H1 (cell line): ENCODE measurements at regions not wholly inside any gene's neighbourhood (a gene's known extent, or its start where the extent isn't known, plus 50 kb on each side); places are given as distances from the start of the nearest gene placed in this dataset.

Experiments used
- CTCF ChIA-PET: fragments of 300-600 bp; sonication (Branson Sonifier 250); formaldehyde crosslinking; loops from one replicate; lab custom pipeline; 2021; ENCODE audit not compliant: partially characterized antibody; lab: Charles Lee
- POLR2A ChIA-PET: fragments of 300-600 bp; sonication (Branson Sonifier 250); formaldehyde crosslinking; loops from one replicate; lab custom pipeline; 2021; ENCODE audit warnings: inconsistent platforms; ENCODE audit not compliant: partially characterized antibody; lab: Charles Lee
- DNase-seq, 2 experiments: peaks; one replicate each; pipeline versions ENCODE4 v3.0.0 to v3.0.0-alpha.2; 2010 to 2022; ENCODE audit warnings: low spot score in 2 of 2, low read depth in 1 of 2, mixed read lengths in 1 of 2
- FAIRE-seq: peaks from 2 replicates; lab custom pipeline; 2011; peaks lifted over from hg19 to GRCh38; lab: Jason Lieb, UNC
- H2AFZ ChIP-seq: 2 replicates; pipeline ENCODE4 v1.8.1; 2012; ENCODE audit warnings: low read length, inconsistent platforms
- H2AK5ac ChIP-seq: 2 replicates; pipeline ENCODE4 v1.6.1; 2013; ENCODE audit warnings: low read depth, low read length
- H2BK120ac ChIP-seq: replicated peaks from 2 replicates; pipeline ENCODE3; 2013; ENCODE audit warnings: low read depth, low read length, inconsistent platforms
- H2BK12ac ChIP-seq: 2 replicates; pipeline ENCODE4 v1.6.1; 2013; ENCODE audit warnings: low read depth, low read length
- H2BK15ac ChIP-seq: 2 replicates; pipeline ENCODE4 v1.6.1; 2013; ENCODE audit warnings: low read length
- H2BK20ac ChIP-seq: 2 replicates; pipeline ENCODE4 v1.6.1; 2013; ENCODE audit warnings: low read length
- H2BK5ac ChIP-seq: 2 replicates; pipeline ENCODE4 v1.6.1; 2013; ENCODE audit warnings: low read depth, low read length
- H3K14ac ChIP-seq: 2 replicates; pipeline ENCODE4 v1.6.1; 2013; ENCODE audit warnings: inconsistent platforms; ENCODE audit not compliant: insufficient read length
- H3K18ac ChIP-seq: 2 replicates; pipeline ENCODE4 v1.6.1; 2013; ENCODE audit warnings: low read length; ENCODE audit errors: extremely low read depth
- H3K23ac ChIP-seq: 2 replicates; pipeline ENCODE4 v1.6.1; 2013; ENCODE audit warnings: inconsistent platforms; ENCODE audit not compliant: insufficient read length
- H3K23me2 ChIP-seq: 2 replicates; pipeline ENCODE4 v1.6.1; 2013; ENCODE audit warnings: low read depth, low read length
- H3K27ac ChIP-seq: 2 replicates; pipeline ENCODE4 v1.6.1; 2011; ENCODE audit warnings: low read depth, low read length, inconsistent platforms
- H3K27me3 ChIP-seq, 4 experiments: replicated peaks in 1 of 4; 1 replicate in 1 of 4; 2 replicates in 3 of 4; pipeline versions ENCODE4 v1.6.1 to v1.8.1; 2011 to 2013; ENCODE audit warnings: low read length in 3 of 4, mild to moderate bottlenecking in 3 of 4, inconsistent platforms in 2 of 4, mixed read lengths in 2 of 4, moderate library complexity in 1 of 4; ENCODE audit not compliant: control insufficient read depth in 3 of 4, insufficient read depth in 3 of 4; ENCODE audit errors: extremely low read depth in 1 of 4
- H3K36me3 ChIP-seq, 4 experiments: 2 replicates each; pipeline versions ENCODE4 v1.6.1 to v1.8.1; 2011 to 2013; ENCODE audit warnings: mild to moderate bottlenecking in 4 of 4, low read length in 3 of 4, moderate library complexity in 2 of 4, control low read depth in 1 of 4, inconsistent platforms in 1 of 4; ENCODE audit not compliant: insufficient read depth in 4 of 4, control insufficient read depth in 2 of 4
- H3K4ac ChIP-seq: replicated peaks from 2 replicates; pipeline ENCODE3; 2013; ENCODE audit warnings: low read length, low read depth, mixed read lengths, inconsistent platforms; ENCODE audit not compliant: insufficient read length
- H3K4me1 ChIP-seq, 4 experiments: replicated peaks in 1 of 4; 1 replicate in 1 of 4; 2 replicates in 3 of 4; pipeline versions ENCODE4 v1.6.1 to v1.8.1; 2011 to 2013; ENCODE audit warnings: low read length in 3 of 4, inconsistent platforms in 2 of 4, mixed read lengths in 1 of 4; ENCODE audit not compliant: insufficient read depth in 4 of 4, control insufficient read depth in 3 of 4
- H3K4me2 ChIP-seq, 2 experiments: 2 replicates each; pipeline versions ENCODE4 v1.6.1 to v1.8.1; 2011 to 2013; ENCODE audit warnings: low read depth in 2 of 2, low read length in 2 of 2, control low read depth in 1 of 2, inconsistent platforms in 1 of 2, mild to moderate bottlenecking in 1 of 2; ENCODE audit not compliant: insufficient read depth in 1 of 2
- H3K4me3 ChIP-seq, 4 experiments: fragments of 200-600, 300-600 bp in 1 of 4; sonication (generic), shearing (Covaris generic), sonication (Bioruptor Twin) in 1 of 4; 2 replicates each; pipeline versions ENCODE4 v1.5.1 to v1.8.1; 2011 to 2016; ENCODE audit warnings: low read length in 4 of 4, low read depth in 3 of 4, control low read depth in 2 of 4, inconsistent platforms in 2 of 4, mild to moderate bottlenecking in 2 of 4, mixed read lengths in 1 of 4, moderate library complexity in 1 of 4; ENCODE audit not compliant: insufficient read depth in 2 of 4; ENCODE audit errors: extremely low read depth in 1 of 4
- H3K56ac ChIP-seq: replicated peaks from 2 replicates; pipeline ENCODE3; 2013; ENCODE audit warnings: low read depth, mild to moderate bottlenecking, mixed read lengths, low read length, inconsistent platforms; ENCODE audit not compliant: insufficient read length
- H3K79me1 ChIP-seq: 2 replicates; pipeline ENCODE4 v1.6.1; 2013; ENCODE audit warnings: low read depth, low read length, control low read depth
- H3K79me2 ChIP-seq, 2 experiments: 2 replicates each; pipeline versions ENCODE4 v1.6.1 to v1.8.1; 2012 to 2013; ENCODE audit warnings: low read length in 2 of 2, mild to moderate bottlenecking in 2 of 2, inconsistent platforms in 1 of 2; ENCODE audit not compliant: insufficient read depth in 2 of 2, control insufficient read depth in 1 of 2
- H3K9ac ChIP-seq, 4 experiments: replicated peaks in 1 of 4; 1 replicate in 1 of 4; 2 replicates in 3 of 4; pipeline versions ENCODE4 v1.6.1 to v1.8.1; 2011 to 2013; ENCODE audit warnings: low read depth in 3 of 4, low read length in 3 of 4, control low read depth in 2 of 4, mild to moderate bottlenecking in 2 of 4, moderate library complexity in 2 of 4, inconsistent platforms in 1 of 4; ENCODE audit errors: extremely low read depth in 1 of 4
- H3K9me3 ChIP-seq, 2 experiments: 2 replicates each; pipeline versions ENCODE4 v1.6.1 to v1.8.1; 2012 to 2013; ENCODE audit warnings: mild to moderate bottlenecking in 2 of 2, moderate library complexity in 2 of 2, control low read depth in 1 of 2, inconsistent platforms in 1 of 2, low read depth in 1 of 2, low read length in 1 of 2, mixed read lengths in 1 of 2; ENCODE audit not compliant: insufficient read depth in 2 of 2
- H4K20me1 ChIP-seq, 2 experiments: replicated peaks in 1 of 2; 2 replicates each; pipeline versions ENCODE3 to v1.8.1; 2011 to 2013; ENCODE audit warnings: inconsistent platforms in 2 of 2, low read length in 2 of 2, mild to moderate bottlenecking in 1 of 2; ENCODE audit not compliant: insufficient read depth in 2 of 2, control insufficient read depth in 1 of 2
- H4K5ac ChIP-seq: 2 replicates; pipeline ENCODE4 v1.6.1; 2013; ENCODE audit warnings: low read length, low read depth, mixed read lengths, inconsistent platforms; ENCODE audit not compliant: insufficient read length
- H4K8ac ChIP-seq: 2 replicates; pipeline ENCODE4 v1.8.0; 2013; ENCODE audit warnings: mild to moderate bottlenecking, moderate library complexity, low read length, inconsistent platforms; ENCODE audit not compliant: insufficient read depth; ENCODE audit errors: extremely low read depth
- H4K91ac ChIP-seq: replicated peaks from 2 replicates; pipeline ENCODE3; 2013; ENCODE audit warnings: low read length, mixed read lengths, inconsistent platforms; ENCODE audit not compliant: insufficient read length
- ASH2L ChIP-seq: fragments of 200-600, 300-600 bp; sonication (generic); IDR thresholded peaks from one replicate; pipeline ENCODE4 v1.7.1; 2017; ENCODE audit warnings: low read length
- CREB1 ChIP-seq: IDR thresholded peaks from 2 replicates; pipeline ENCODE4 v1.6.1; 2012; ENCODE audit warnings: inconsistent platforms
- EP300 ChIP-seq, 2 experiments: IDR thresholded peaks; 1 replicate in 1 of 2; 2 replicates in 1 of 2; pipeline ENCODE4 v1.6.1; 2011 to 2012; ENCODE audit warnings: low read depth in 2 of 2, low read length in 2 of 2, mild to moderate bottlenecking in 2 of 2, borderline replicate concordance in 1 of 2, inconsistent platforms in 1 of 2, moderate library complexity in 1 of 2
- FOSL1 ChIP-seq: IDR thresholded peaks from 2 replicates; pipeline ENCODE4 v1.6.1; 2011; ENCODE audit warnings: mild to moderate bottlenecking, low read depth, low read length, moderate library complexity; ENCODE audit not compliant: insufficient read depth
- GABPA ChIP-seq: IDR thresholded peaks from 2 replicates; pipeline ENCODE4 v1.6.1; 2011; ENCODE audit warnings: mild to moderate bottlenecking, low read length, moderate library complexity, borderline replicate concordance; ENCODE audit not compliant: insufficient read depth
- JUN ChIP-seq: IDR thresholded peaks from 2 replicates; pipeline ENCODE4 v1.6.1; 2011; ENCODE audit warnings: low read depth, mild to moderate bottlenecking, improper control_type of control experiment, low read length
- MAFK ChIP-seq: IDR thresholded peaks from 2 replicates; pipeline ENCODE4 v1.6.1; 2012; ENCODE audit warnings: low read depth, mild to moderate bottlenecking, improper control_type of control experiment, low read length
- PHF8 ChIP-seq: fragments of 200-600 bp; sonication (generic); conservative IDR thresholded peaks from 2 replicates; pipeline ENCODE4 v1.7.1; 2012; ENCODE audit warnings: low read depth, mild to moderate bottlenecking, inconsistent platforms, low read length, moderate library complexity
- POLR2A ChIP-seq, 2 experiments: IDR thresholded peaks; 1 replicate in 1 of 2; 2 replicates in 1 of 2; pipeline ENCODE4 v1.6.1; 2011; ENCODE audit warnings: low read depth in 2 of 2, low read length in 2 of 2, mild to moderate bottlenecking in 2 of 2; ENCODE audit errors: control extremely low read depth in 1 of 2
- POU5F1 ChIP-seq: IDR thresholded peaks from 2 replicates; pipeline ENCODE4 v1.6.1; 2011; ENCODE audit warnings: low read depth, mild to moderate bottlenecking, low read length, moderate library complexity
- RAD21 ChIP-seq, 2 experiments: IDR thresholded peaks in 1 of 2; conservative IDR thresholded peaks in 1 of 2; 2 replicates each; pipeline ENCODE4 v1.6.1; 2011; ENCODE audit warnings: low read depth in 2 of 2, low read length in 2 of 2, improper control_type of control experiment in 1 of 2, inconsistent platforms in 1 of 2, mild to moderate bottlenecking in 1 of 2, moderate library complexity in 1 of 2
- RNF2 ChIP-seq: fragments of 200-900, 300-1000 bp; sonication (generic); IDR thresholded peaks from 2 replicates; pipeline ENCODE4 v1.7.1; 2016; ENCODE audit warnings: borderline replicate concordance, low read depth, mild to moderate bottlenecking, antibody characterized with exemption, low read length; ENCODE audit not compliant: poor library complexity, severe bottlenecking; ENCODE audit errors: missing control alignments
- SP2 ChIP-seq: IDR thresholded peaks from 2 replicates; pipeline ENCODE4 v1.6.1; 2012; ENCODE audit warnings: mild to moderate bottlenecking, low read length, inconsistent platforms
- SP4 ChIP-seq: IDR thresholded peaks from 2 replicates; pipeline ENCODE4 v1.6.1; 2012; ENCODE audit warnings: low read length, inconsistent platforms
- WGBS, 2 experiments: shearing (Covaris generic) in 1 of 2; methylation state at CpG; one replicate each; pipeline versions ENCODE4 v1.1.6 to v1.1.7; 2013 to 2015; ENCODE audit warnings: low lambda C conversion rate in 2 of 2, mixed read lengths in 2 of 2, inconsistent platforms in 1 of 2, low coverage in 1 of 2, missing lambda C conversion rate in 1 of 2; ENCODE audit not compliant: insufficient replicate concordance in 2 of 2, insufficient coverage in 1 of 2, insufficient read length in 1 of 2; ENCODE audit errors: extremely low coverage in 1 of 2, missing lambda C conversion rate in 1 of 2; 5-methylcytosine and 5-hydroxymethylcytosine counted together

- Histone ChIP-seq H3K79me1 (no peaks in the 10 kb centered on the region), H3K14ac (no peak overlapping the region), H3K9me3 (no peaks in the 10 kb centered on the region), H2BK120ac (no peak overlapping the region), H3K27ac (no peak overlapping the region), H4K91ac (no peak overlapping the region), H3K23me2 (no peaks in the 10 kb centered on the region), H3K23ac (no peak overlapping the region), H3K4me2 (no peak overlapping the region), H2BK12ac (no peak overlapping the region), H3K79me2 (no peaks in the 10 kb centered on the region), H3K4me1 (peaks cover 0 to 5% (median 0%) of the 10 kb centered on the region in 4 experiments; a peak in 1 of 7 replicates), H3K27me3 (no peaks in the 10 kb centered on the region), H3K4ac (no peak overlapping the region), H2AK5ac (no peak overlapping the region), H2BK20ac (no peak overlapping the region), H4K8ac (no peak overlapping the region), H2BK15ac (no peak overlapping the region), H3K36me3 (no peaks in the 10 kb centered on the region), H2BK5ac (no peak overlapping the region), H4K5ac (no peak overlapping the region), H2AFZ (no peak overlapping the region), H3K18ac (no peak overlapping the region), H3K9ac (no peak overlapping the region), H3K4me3 (no peak overlapping the region), H4K20me1 (no peaks in the 10 kb centered on the region), H3K56ac (no peak overlapping the region)
- DNase-seq (no peak), FAIRE-seq (no peak)
- CTCF ChIA-PET, result interaction anchor here (1.4 to 2.0 kb wide), 4 partner anchors 15 to 295 kb away, joined by 3 to 8 read pairs (median 6); no protein-coding TSS in a partner anchor
- 85% methylated on average over 4 of the region's 4 CpGs; no CpG with 5 or more reads in 1 of the 2 experiments for WGBS, 2 experiments
- POLR2A ChIA-PET, result no interaction called here
- TF ChIP-seq RAD21 (IDR thresholded peaks at IDR 0.05 in 1 of 2, conservative IDR thresholded peaks at IDR 0.05 in 1 of 2; ENCODE audit: low read depth in 2 of 2, low read length in 2 of 2), result no peak
- TF ChIP-seq SP4, result no peak
- TF ChIP-seq PHF8, result no peak
- TF ChIP-seq GABPA, result no peak
- no peak for TF ChIP-seq MAFK
- TF ChIP-seq JUN, result no peak
- no peak for TF ChIP-seq CREB1
- no peak for TF ChIP-seq POLR2A (IDR thresholded peaks at IDR 0.05; ENCODE audit: control extremely low read depth in 1 of 2, low read depth in 2 of 2, low read length in 2 of 2)
- TF ChIP-seq FOSL1, result no peak
- no peak for TF ChIP-seq RNF2
- no peak for TF ChIP-seq EP300 (IDR thresholded peaks at IDR 0.05; ENCODE audit: borderline replicate concordance in 1 of 2, low read depth in 2 of 2, low read length in 2 of 2)
- TF ChIP-seq SP2, result no peak
- no peak for TF ChIP-seq POU5F1
- TF ChIP-seq ASH2L, result no peak
Measured at GRCh38 chr6:135128268-135128914, 52.7 kb upstream of the MYB start.
